Stimulated activated CD4-positive, alpha-beta T cell treated with anti-CD3 and anti-CD28 coated beads, TNF-alpha, amount 100 ng/mL, for 24 hours (primary cell): ENCODE measurements at regions not wholly inside any gene's neighbourhood (a gene's known extent, or its start where the extent isn't known, plus 50 kb on each side); places are given as distances from the start of the nearest gene placed in this dataset.

ENCODE experiments used
- DNase-seq, 3 experiments: peaks; one replicate each; pipeline ENCODE4 v3.0.0-alpha.2; 2020; ENCODE audit warnings: low read depth in 3 of 3

- DNase-seq: no peak
Observed at GRCh38 chr18:40824291-40824690, 1130.7 kb upstream of the PIK3C3 start.

GRCh38 chr18:40821596-40822243, 1133.3 kb upstream of the PIK3C3 start:
- DNase-seq: no peak

GRCh38 chr18:40812981-40813515, 1142.0 kb upstream of the PIK3C3 start:
- no peak for DNase-seq

GRCh38 chr18:40810372-40810771, 1144.7 kb upstream of the PIK3C3 start:
- no peak for DNase-seq

- no peak for DNase-seq
Observed at GRCh38 chr18:40789286-40789685, 1165.7 kb upstream of the PIK3C3 start.

- no peak for DNase-seq
Observed at GRCh38 chr18:40782453-40783130, 1172.4 kb upstream of the PIK3C3 start.

- DNase-seq: no peak
Observed at GRCh38 chr18:40769786-40770185, 1185.2 kb upstream of the PIK3C3 start.

- no peak for DNase-seq
Observed at GRCh38 chr18:40760251-40760650, 1194.8 kb upstream of the PIK3C3 start.

- DNase-seq: no peak
Observed at GRCh38 chr18:40754477-40754876, 1200.6 kb upstream of the PIK3C3 start.

GRCh38 chr18:40752316-40752715, 1202.7 kb upstream of the PIK3C3 start:
- DNase-seq: no peak

GRCh38 chr18:40751186-40751585, 1203.8 kb upstream of the PIK3C3 start:
- no peak for DNase-seq

- no peak for DNase-seq
Observed at GRCh38 chr18:40739029-40739428, 1216.0 kb upstream of the PIK3C3 start.

GRCh38 chr18:40738321-40738880, 1216.6 kb upstream of the PIK3C3 start:
- DNase-seq: no peak

GRCh38 chr18:40708726-40709125, 1246.3 kb upstream of the PIK3C3 start:
- no peak for DNase-seq

GRCh38 chr18:40707797-40708196, 1247.2 kb upstream of the PIK3C3 start:
- DNase-seq: no peak

GRCh38 chr18:40698129-40698528, 1256.9 kb upstream of the PIK3C3 start:
- DNase-seq: no peak

- no peak for DNase-seq
Observed at GRCh38 chr18:40695526-40695925, 1259.5 kb upstream of the PIK3C3 start.

- DNase-seq: no peak
Observed at GRCh38 chr18:40692871-40693270, 1262.2 kb upstream of the PIK3C3 start.

GRCh38 chr18:40690062-40690461, 1265.0 kb upstream of the PIK3C3 start:
- no peak for DNase-seq

- no peak for DNase-seq
Observed at GRCh38 chr18:40687399-40687798, 1267.6 kb upstream of the PIK3C3 start.

GRCh38 chr18:40686836-40687235, 1268.2 kb upstream of the PIK3C3 start:
- DNase-seq: no peak

- DNase-seq: no peak
Observed at GRCh38 chr18:40685219-40685618, 1269.8 kb upstream of the PIK3C3 start.

- DNase-seq: no peak
Observed at GRCh38 chr18:40678318-40678717, 1276.7 kb upstream of the PIK3C3 start.
